Hepatocyte (in vitro differentiated cells): ENCODE measurements at regions not wholly inside any gene's neighbourhood (a gene's known extent, or its start where the extent isn't known, plus 50 kb on each side); places are given as distances from the start of the nearest gene placed in this dataset.
"Not testable (repeated sequence)": the region's sequence is repeated elsewhere in the genome, so short reads cannot be mapped to it uniquely, and the experiment has no call there.

Experiments
- DNase-seq: peaks from one replicate; pipeline ENCODE4 v3.0.0-alpha.2; 2016; ENCODE audit warnings: low spot score
- H2AFZ ChIP-seq: fragments of 200-600 bp; sonication (generic); 2 replicates; pipeline ENCODE4 v1.6.0; 2016; ENCODE audit warnings: antibody characterized with exemption, mild to moderate bottlenecking
- H3K27ac ChIP-seq: fragments of 200-600 bp; sonication (generic); 2 replicates; pipeline ENCODE4 v1.5.1; 2016; ENCODE audit warnings: mild to moderate bottlenecking
- H3K27me3 ChIP-seq: fragments of 200-600 bp; sonication (generic); 2 replicates; pipeline ENCODE4 v1.6.1; 2016
- H3K36me3 ChIP-seq: fragments of 200-600 bp; sonication (generic); replicated peaks from 2 replicates; pipeline ENCODE4 v1.5.1; 2016; ENCODE audit warnings: low read depth; ENCODE audit not compliant: insufficient read depth
- H3K4me1 ChIP-seq: fragments of 200-600 bp; sonication (generic); 2 replicates; pipeline ENCODE4 v1.5.1; 2016; ENCODE audit warnings: mild to moderate bottlenecking, moderate library complexity; ENCODE audit not compliant: insufficient read depth
- H3K4me2 ChIP-seq: fragments of 200-600 bp; sonication (generic); 2 replicates; pipeline ENCODE4 v1.6.0; 2016
- H3K4me3 ChIP-seq: fragments of 200-600 bp; sonication (generic); 2 replicates; pipeline ENCODE4 v1.5.1; 2016; ENCODE audit warnings: mild to moderate bottlenecking
- H3K79me2 ChIP-seq: fragments of 200-600 bp; sonication (generic); 2 replicates; pipeline ENCODE4 v1.6.0; 2017; ENCODE audit warnings: mild to moderate bottlenecking
- H3K9me2 ChIP-seq: fragments of 200-600 bp; sonication (generic); replicated peaks from 2 replicates; pipeline ENCODE4 v1.6.0; 2017; ENCODE audit warnings: mild to moderate bottlenecking; ENCODE audit not compliant: insufficient read depth
- H3K9me3 ChIP-seq: fragments of 200-600 bp; sonication (generic); 2 replicates; pipeline ENCODE4 v1.5.1; 2016; ENCODE audit warnings: low read depth, mild to moderate bottlenecking
- H4K20me1 ChIP-seq: fragments of 200-600 bp; sonication (generic); 2 replicates; pipeline ENCODE4 v1.6.0; 2016; ENCODE audit warnings: mild to moderate bottlenecking; ENCODE audit not compliant: insufficient read depth, poor library complexity, severe bottlenecking
- CTCF ChIP-seq: fragments of 200-600 bp; sonication (generic); IDR thresholded peaks from 2 replicates; pipeline ENCODE4 v1.5.1; 2016; ENCODE audit warnings: antibody characterized with exemption, mild to moderate bottlenecking; ENCODE audit not compliant: poor library complexity
- EZH2 ChIP-seq: fragments of 200-600 bp; sonication (generic); IDR thresholded peaks from 2 replicates; pipeline ENCODE4 v1.6.1; 2016; ENCODE audit warnings: antibody characterized with exemption, mild to moderate bottlenecking, borderline replicate concordance
- EZH2phosphoT487 ChIP-seq: fragments of 200-600 bp; sonication (generic); IDR thresholded peaks from one replicate; pipeline ENCODE4 v1.6.1; 2018; ENCODE audit warnings: antibody characterized with exemption, mild to moderate bottlenecking, low read depth, moderate library complexity; ENCODE audit not compliant: unreplicated experiment, severe bottlenecking
- WGBS: methylation state at CpG from one replicate; pipeline ENCODE4 v1.1.6; 2016; ENCODE audit warnings: low lambda C conversion rate; ENCODE audit errors: missing lambda C conversion rate; 5-methylcytosine and 5-hydroxymethylcytosine counted together

- H3K4me3 ChIP-seq, H3K79me2 ChIP-seq, H3K4me2 ChIP-seq, H3K9me3 ChIP-seq, H2AFZ ChIP-seq, H3K9me2 ChIP-seq, H3K27ac ChIP-seq, H3K36me3 ChIP-seq, DNase-seq, H3K4me1 ChIP-seq, H3K27me3 ChIP-seq, H4K20me1 ChIP-seq: not testable (repeated sequence)
- 93% methylated on average over 54 of the region's 79 CpGs for WGBS
Observed at GRCh38 chr2:132257301-132258171, 95.8 kb upstream of the ANKRD30BL start.

GRCh38 chr2:132259276-132259675, 97.5 kb upstream of the ANKRD30BL start:
- WGBS = 95% methylated on average over 13 of the region's 13 CpGs
- H2AFZ ChIP-seq, H3K4me1 ChIP-seq, H3K36me3 ChIP-seq, H3K79me2 ChIP-seq, H3K9me2 ChIP-seq, H3K9me3 ChIP-seq, DNase-seq, H3K27me3 ChIP-seq, H3K4me2 ChIP-seq, H4K20me1 ChIP-seq, H3K4me3 ChIP-seq, H3K27ac ChIP-seq: not testable (repeated sequence)

GRCh38 chr2:132265595-132265994, 103.8 kb upstream of the ANKRD30BL start:
- not testable (repeated sequence) for DNase-seq, H3K27ac ChIP-seq, H3K9me2 ChIP-seq, H3K27me3 ChIP-seq, H2AFZ ChIP-seq, H4K20me1 ChIP-seq, H3K4me3 ChIP-seq, H3K4me2 ChIP-seq, H3K79me2 ChIP-seq, H3K9me3 ChIP-seq, H3K36me3 ChIP-seq
- WGBS = 88% methylated on average over 12 of the region's 12 CpGs
- H3K4me1 ChIP-seq = peaks cover 12% of the 10 kb centered on the region

GRCh38 chr2:132267105-132267497, 105.3 kb upstream of the ANKRD30BL start:
- WGBS = 67% methylated on average over 1 of the region's 1 CpG
- Histone ChIP-seq H3K27ac (peak overlapping the region; percentile 90), H3K4me3 (no peak overlapping the region), H2AFZ (peak overlapping the region; percentile 80), H4K20me1 (no peaks in the 10 kb centered on the region), H3K79me2 (no peaks in the 10 kb centered on the region), H3K36me3 (no peaks in the 10 kb centered on the region), H3K27me3 (no peaks in the 10 kb centered on the region), H3K9me2 (no peaks in the 10 kb centered on the region), H3K9me3 (no peaks in the 10 kb centered on the region), H3K4me1 (peaks cover 12% of the 10 kb centered on the region), H3K4me2 (peak overlapping the region; percentile 74)
- TF ChIP-seq CTCF (no peak), EZH2phosphoT487 (no peak), EZH2 (no peak)
- DNase-seq = no peak

- not testable (repeated sequence) for H3K4me3 ChIP-seq, H3K79me2 ChIP-seq, H4K20me1 ChIP-seq, H3K27me3 ChIP-seq, H3K9me2 ChIP-seq, H3K9me3 ChIP-seq, H3K36me3 ChIP-seq
- Histone ChIP-seq H2AFZ (peak overlapping the region; percentile 80), H3K4me1 (peaks cover 12% of the 10 kb centered on the region), H3K27ac (peak overlapping the region; percentile 90), H3K4me2 (peak overlapping the region; percentile 74)
- WGBS = 27% methylated on average over 31 of the region's 31 CpGs
- DNase-seq = peak; percentile 60
Observed at GRCh38 chr2:132267498-132268283, 105.9 kb upstream of the ANKRD30BL start.
